ENCODE measurements at regions not wholly inside any gene's neighbourhood (a gene's known extent, or its start where the extent isn't known, plus 50 kb on each side); places are given as distances from the start of the nearest gene placed in this dataset.

- TF ChIP-seq GATA3 (IDR thresholded peaks at IDR 0.05; ENCODE audit: low read depth, low read length) (no peak), GATA2 (IDR thresholded peaks at IDR 0.05; ENCODE audit: low read depth, low read length) (no peak)
These were observed 59.7 kb upstream of the PMAIP1 start for GRCh38 chr18:59839931-59840685.
